ENCODE measurements at regions not wholly inside any gene's neighbourhood (a gene's known extent, or its start where the extent isn't known, plus 50 kb on each side); places are given as distances from the start of the nearest gene placed in this dataset.

GRCh38 chr10:42960491-42960990, 116.3 kb upstream of the RET start:
- Histone ChIP-seq H3K9me3 (ENCODE audit: control insufficient read depth, insufficient read depth, low read length) (no peaks in the 10 kb centered on the region), H3K36me3 (ENCODE audit: control insufficient read depth, insufficient read depth, low read length) (no peaks in the 10 kb centered on the region), H3K4me1 (ENCODE audit: control insufficient read depth, insufficient read depth, low read length) (no peaks in the 10 kb centered on the region), H3K4me3 (ENCODE audit: low read length) (no peak overlapping the region), H3K27me3 (ENCODE audit: control insufficient read depth, insufficient read depth, low read length) (no peaks in the 10 kb centered on the region), H3K27ac (ENCODE audit: low read length) (no peak overlapping the region)
- no CpG with 5 or more reads among the region's 7 CpGs for WGBS (ENCODE audit: insufficient coverage, insufficient read length)
- DNase-seq (ENCODE audit: low read depth, low spot score): no peak

GRCh38 chr10:42960991-42961795, 115.7 kb upstream of the RET start:
- Histone ChIP-seq H3K9me3 (ENCODE audit: control insufficient read depth, insufficient read depth, low read length) (no peaks in the 10 kb centered on the region), H3K27me3 (ENCODE audit: control insufficient read depth, insufficient read depth, low read length) (no peaks in the 10 kb centered on the region), H3K4me1 (ENCODE audit: control insufficient read depth, insufficient read depth, low read length) (no peaks in the 10 kb centered on the region), H3K4me3 (ENCODE audit: low read length) (no peak overlapping the region), H3K27ac (ENCODE audit: low read length) (no peak overlapping the region), H3K36me3 (ENCODE audit: control insufficient read depth, insufficient read depth, low read length) (no peaks in the 10 kb centered on the region)
- WGBS (ENCODE audit: insufficient coverage, insufficient read length): no CpG with 5 or more reads among the region's 10 CpGs
- no peak for DNase-seq (ENCODE audit: low read depth, low spot score)

- Histone ChIP-seq H3K9me3 (ENCODE audit: control insufficient read depth, insufficient read depth, low read length) (no peaks in the 10 kb centered on the region), H3K27me3 (ENCODE audit: control insufficient read depth, insufficient read depth, low read length) (no peaks in the 10 kb centered on the region), H3K4me1 (ENCODE audit: control insufficient read depth, insufficient read depth, low read length) (no peaks in the 10 kb centered on the region), H3K4me3 (ENCODE audit: low read length) (no peak overlapping the region), H3K27ac (ENCODE audit: low read length) (no peak overlapping the region), H3K36me3 (ENCODE audit: control insufficient read depth, insufficient read depth, low read length) (no peaks in the 10 kb centered on the region)
- WGBS (ENCODE audit: insufficient coverage, insufficient read length): no CpG with 5 or more reads among the region's 6 CpGs
- DNase-seq (ENCODE audit: low read depth, low spot score): no peak
Observed at GRCh38 chr10:42961796-42962109, 115.1 kb upstream of the RET start.

DNA sequence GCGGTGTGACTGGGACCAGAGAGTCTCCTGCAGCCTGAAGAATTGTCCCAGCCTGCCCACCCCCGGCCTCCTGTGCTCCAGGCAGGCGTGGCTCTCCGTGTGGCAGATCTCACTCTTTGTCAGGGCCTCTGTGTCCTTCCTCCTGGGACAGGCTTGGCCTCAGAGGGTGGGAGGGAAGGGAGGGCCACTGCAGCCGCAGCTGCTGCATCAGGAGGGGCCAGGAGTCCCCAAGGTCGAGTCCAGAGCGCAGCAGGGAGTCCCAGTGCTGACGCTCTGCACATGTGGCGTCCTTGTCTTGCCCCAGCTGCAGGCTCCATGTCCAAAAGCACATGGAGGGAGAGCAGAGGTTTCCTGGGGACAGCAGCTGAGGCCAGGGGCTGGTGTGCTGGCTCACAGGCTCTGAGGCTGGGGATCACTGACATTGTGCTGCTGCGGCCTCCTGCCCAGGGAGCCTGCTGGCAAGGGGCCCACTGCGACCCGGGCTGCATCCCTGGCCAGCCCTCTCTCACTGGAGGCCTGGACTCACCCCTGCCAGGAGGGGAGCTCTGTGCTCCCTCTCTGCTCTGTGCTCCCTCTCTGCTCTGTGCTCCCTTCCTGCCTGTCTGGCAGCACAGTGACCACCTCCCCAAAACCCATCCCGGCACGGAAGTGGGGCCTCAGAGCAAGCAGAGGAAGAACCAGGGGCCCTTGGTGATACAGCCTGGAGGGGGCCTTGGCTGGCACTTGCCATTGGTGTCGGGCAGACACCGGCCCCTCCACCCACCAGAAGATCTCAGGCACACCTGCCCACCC, 114.6 kb upstream of the RET start:
- H3K4me3 ChIP-seq (ENCODE audit: low read length): no peak overlapping the region
- no peaks in the 10 kb centered on the region for H3K9me3 ChIP-seq (ENCODE audit: control insufficient read depth, insufficient read depth, low read length)
- no peak overlapping the region for H3K27ac ChIP-seq (ENCODE audit: low read length)
- no peak for DNase-seq (ENCODE audit: low read depth, low spot score)
- no peaks in the 10 kb centered on the region for H3K4me1 ChIP-seq (ENCODE audit: control insufficient read depth, insufficient read depth, low read length)
- H3K27me3 ChIP-seq (ENCODE audit: control insufficient read depth, insufficient read depth, low read length): no peaks in the 10 kb centered on the region
- no peaks in the 10 kb centered on the region for H3K36me3 ChIP-seq (ENCODE audit: control insufficient read depth, insufficient read depth, low read length)
- no CpG with 5 or more reads among the region's 16 CpGs for WGBS (ENCODE audit: insufficient coverage, insufficient read length)

DNA sequence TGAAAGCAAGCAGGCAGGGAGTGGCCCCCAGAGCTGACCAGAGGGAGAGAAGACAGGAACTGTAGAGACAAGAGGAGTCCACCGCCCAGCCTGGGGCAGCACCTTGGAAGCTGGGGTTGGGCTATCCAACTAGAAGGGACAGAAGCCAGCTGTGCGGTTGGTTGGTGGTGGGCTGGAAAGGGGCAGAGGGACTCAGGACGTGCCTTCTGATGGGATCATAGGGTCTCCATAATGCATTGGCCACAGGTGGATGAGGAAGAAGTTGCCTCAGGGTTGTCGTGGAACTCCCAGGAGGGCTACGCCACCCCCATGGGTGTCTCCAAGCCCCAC, 114.0 kb upstream of the RET start:
- no peaks in the 10 kb centered on the region for H3K36me3 ChIP-seq (ENCODE audit: control insufficient read depth, insufficient read depth, low read length)
- no peak overlapping the region for H3K4me3 ChIP-seq (ENCODE audit: low read length)
- WGBS (ENCODE audit: insufficient coverage, insufficient read length): no CpG with 5 or more reads among the region's 5 CpGs
- no peaks in the 10 kb centered on the region for H3K27me3 ChIP-seq (ENCODE audit: control insufficient read depth, insufficient read depth, low read length)
- H3K9me3 ChIP-seq (ENCODE audit: control insufficient read depth, insufficient read depth, low read length): no peaks in the 10 kb centered on the region
- no peaks in the 10 kb centered on the region for H3K4me1 ChIP-seq (ENCODE audit: control insufficient read depth, insufficient read depth, low read length)
- no peak overlapping the region for H3K27ac ChIP-seq (ENCODE audit: low read length)
- DNase-seq (ENCODE audit: low read depth, low spot score): no peak

DNA sequence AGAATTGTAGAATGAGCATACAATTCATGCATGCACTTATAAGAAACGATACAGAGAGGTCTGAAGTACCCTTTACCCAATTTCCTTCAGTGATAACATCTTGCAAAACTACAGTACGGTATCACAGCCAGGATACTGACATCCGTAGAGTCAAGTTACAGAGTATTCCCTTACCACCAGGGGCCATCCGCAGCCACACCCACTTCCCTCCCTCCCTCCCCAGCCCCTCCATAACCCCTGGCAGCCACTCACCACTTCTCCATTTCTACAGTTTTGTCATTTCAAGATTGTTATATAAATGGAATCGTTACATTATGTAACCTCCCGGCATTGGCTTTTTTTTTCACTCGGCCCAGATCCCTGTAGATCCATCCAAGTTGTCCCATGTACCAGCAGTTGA, 113.6 kb upstream of the RET start:
- no peaks in the 10 kb centered on the region for H3K36me3 ChIP-seq (ENCODE audit: control insufficient read depth, insufficient read depth, low read length)
- DNase-seq (ENCODE audit: low read depth, low spot score): no peak
- H3K9me3 ChIP-seq (ENCODE audit: control insufficient read depth, insufficient read depth, low read length): no peaks in the 10 kb centered on the region
- H3K4me3 ChIP-seq (ENCODE audit: low read length): no peak overlapping the region
- H3K27ac ChIP-seq (ENCODE audit: low read length): no peak overlapping the region
- no peaks in the 10 kb centered on the region for H3K27me3 ChIP-seq (ENCODE audit: control insufficient read depth, insufficient read depth, low read length)
- no CpG with 5 or more reads among the region's 7 CpGs for WGBS (ENCODE audit: insufficient coverage, insufficient read length)
- no peaks in the 10 kb centered on the region for H3K4me1 ChIP-seq (ENCODE audit: control insufficient read depth, insufficient read depth, low read length)

- H3K27me3 ChIP-seq (ENCODE audit: control insufficient read depth, insufficient read depth, low read length): no peaks in the 10 kb centered on the region
- no peaks in the 10 kb centered on the region for H3K36me3 ChIP-seq (ENCODE audit: control insufficient read depth, insufficient read depth, low read length)
- no peaks in the 10 kb centered on the region for H3K9me3 ChIP-seq (ENCODE audit: control insufficient read depth, insufficient read depth, low read length)
- 0 out of 2 replicates have a peak, but pooled peaks cover 1% of the 10 kb centered on the region for H3K4me1 ChIP-seq (ENCODE audit: control insufficient read depth, insufficient read depth, low read length)
- H3K27ac ChIP-seq (ENCODE audit: low read length): no peak overlapping the region
- no peak for DNase-seq (ENCODE audit: low read depth, low spot score)
- H3K4me3 ChIP-seq (ENCODE audit: low read length): no peak overlapping the region
- WGBS (ENCODE audit: insufficient coverage, insufficient read length): no CpG with 5 or more reads among the region's 3 CpGs
Observed at GRCh38 chr10:42969147-42969546, 107.7 kb upstream of the RET start.

DNA sequence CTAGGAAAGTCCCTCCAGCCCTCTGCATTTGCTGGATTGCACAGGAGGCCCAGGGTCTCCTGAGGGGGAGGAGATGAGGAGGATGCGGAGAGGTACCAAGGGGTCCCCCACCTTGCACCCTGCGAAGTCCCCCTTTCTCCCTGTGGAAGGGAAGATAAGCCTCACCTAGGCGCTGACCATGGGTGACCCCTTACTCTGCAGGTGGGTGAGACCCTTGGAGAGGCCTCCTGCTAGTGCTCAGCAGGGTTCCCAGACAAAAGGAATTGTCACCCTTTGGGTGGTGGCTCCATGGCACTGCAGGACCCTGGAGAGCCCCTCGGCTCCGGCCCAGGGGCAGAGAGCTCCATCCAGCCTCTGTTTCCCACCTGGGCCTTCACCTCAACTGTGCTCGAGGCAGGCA, 107.0 kb upstream of the RET start:
- no CpG with 5 or more reads among the region's 6 CpGs for WGBS (ENCODE audit: insufficient coverage, insufficient read length)
- DNase-seq (ENCODE audit: low read depth, low spot score): no peak
- 0 out of 2 replicates have a peak, but pooled peaks cover 1% of the 10 kb centered on the region for H3K4me1 ChIP-seq (ENCODE audit: control insufficient read depth, insufficient read depth, low read length)
- no peaks in the 10 kb centered on the region for H3K27me3 ChIP-seq (ENCODE audit: control insufficient read depth, insufficient read depth, low read length)
- H3K36me3 ChIP-seq (ENCODE audit: control insufficient read depth, insufficient read depth, low read length): no peaks in the 10 kb centered on the region
- H3K9me3 ChIP-seq (ENCODE audit: control insufficient read depth, insufficient read depth, low read length): no peaks in the 10 kb centered on the region
- H3K4me3 ChIP-seq (ENCODE audit: low read length): no peak overlapping the region
- H3K27ac ChIP-seq (ENCODE audit: low read length): no peak overlapping the region

DNA sequence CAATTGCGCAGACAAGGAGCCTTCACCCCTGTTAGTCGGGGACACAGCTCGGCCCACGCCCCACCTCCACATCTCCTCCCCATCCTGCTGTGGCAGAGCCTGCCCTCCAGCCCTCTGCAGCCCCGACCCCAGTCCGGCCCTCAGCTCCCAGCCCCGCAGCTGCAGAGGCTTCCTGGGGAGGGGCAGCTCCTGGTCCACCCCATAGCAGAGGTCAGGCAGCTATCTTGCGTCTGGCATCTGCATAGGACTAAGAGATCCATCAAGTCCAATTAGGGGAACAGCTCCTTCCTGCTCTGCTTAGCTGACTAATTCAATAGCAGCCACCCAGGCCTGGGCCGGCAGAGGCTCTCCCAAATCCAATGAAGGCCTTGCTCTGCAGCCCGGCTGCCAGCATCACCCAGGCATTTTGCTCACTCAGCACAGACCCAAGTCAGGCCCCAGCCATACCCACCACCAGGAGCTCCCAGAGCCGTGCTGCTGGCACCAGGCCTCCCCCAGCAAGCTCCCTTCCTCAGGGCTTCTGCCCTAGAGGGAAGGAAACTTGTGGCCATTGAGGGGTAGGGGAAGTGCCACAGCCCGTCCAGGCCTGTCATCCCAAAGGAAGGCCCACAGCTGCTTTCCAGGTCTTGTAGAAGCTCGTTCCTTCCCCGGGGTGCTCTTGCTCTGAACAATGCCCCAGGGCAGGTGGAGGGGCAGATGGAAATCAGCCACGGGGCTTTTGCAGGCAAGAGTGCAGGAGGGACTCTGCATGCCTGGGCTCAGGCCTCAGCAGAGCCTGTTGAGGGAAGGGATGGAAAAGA, 106.2 kb upstream of the RET start:
- no peak for DNase-seq (ENCODE audit: low read depth, low spot score)
- WGBS (ENCODE audit: insufficient coverage, insufficient read length): no CpG with 5 or more reads among the region's 15 CpGs

GRCh38 chr10:42971251-42971599, 105.6 kb upstream of the RET start:
- no peaks in the 10 kb centered on the region for H3K36me3 ChIP-seq (ENCODE audit: control insufficient read depth, insufficient read depth, low read length)
- H3K27ac ChIP-seq (ENCODE audit: low read length): no peak overlapping the region
- no peaks in the 10 kb centered on the region for H3K27me3 ChIP-seq (ENCODE audit: control insufficient read depth, insufficient read depth, low read length)
- no peak for DNase-seq (ENCODE audit: low read depth, low spot score)
- H3K9me3 ChIP-seq (ENCODE audit: control insufficient read depth, insufficient read depth, low read length): no peaks in the 10 kb centered on the region
- no CpG with 5 or more reads among the region's 4 CpGs for WGBS (ENCODE audit: insufficient coverage, insufficient read length)
- no peak overlapping the region for H3K4me3 ChIP-seq (ENCODE audit: low read length)
- H3K4me1 ChIP-seq (ENCODE audit: control insufficient read depth, insufficient read depth, low read length): 0 out of 2 replicates have a peak, but pooled peaks cover 1% of the 10 kb centered on the region

More for the DNA sequence above, 106.2 kb upstream of the RET start:
- H3K36me3 ChIP-seq (ENCODE audit: control insufficient read depth, insufficient read depth, low read length): no peaks in the 10 kb centered on the region
- H3K27ac ChIP-seq (ENCODE audit: low read length): no peak overlapping the region
- H3K9me3 ChIP-seq (ENCODE audit: control insufficient read depth, insufficient read depth, low read length): no peaks in the 10 kb centered on the region
- no peak overlapping the region; the same call in 1 of the 2 replicates for H3K4me3 ChIP-seq (ENCODE audit: low read length)
- H3K4me1 ChIP-seq (ENCODE audit: control insufficient read depth, insufficient read depth, low read length): 0 out of 2 replicates have a peak, but pooled peaks cover 1% of the 10 kb centered on the region
- H3K27me3 ChIP-seq (ENCODE audit: control insufficient read depth, insufficient read depth, low read length): no peaks in the 10 kb centered on the region
